NCI-H748 (cell line): ENCODE measurements at regions not wholly inside any gene's neighbourhood (a gene's known extent, or its start where the extent isn't known, plus 50 kb on each side); places are given as distances from the start of the nearest gene placed in this dataset.
A peak's percentile ranks its signal among the peaks of the same experiment; 100 is the strongest.
"Not testable (repeated sequence)": the region's sequence is repeated elsewhere in the genome, so short reads cannot be mapped to it uniquely, and the experiment has no call there.

ENCODE experiments used
- DNase-seq: peaks from one replicate; lab custom pipeline; 2025; ENCODE audit not compliant: unreplicated experiment; lab: John Stamatoyannopoulos, UW

- DNase-seq: no peak
Observed at GRCh38 chr2:84223191-84223590, 235.9 kb downstream of the SUCLG1 start.

GRCh38 chr2:84221102-84221501 is 238.0 kb downstream of the SUCLG1 start:
- not testable (repeated sequence) for DNase-seq

GRCh38 chr2:84217456-84217855 is 241.6 kb downstream of the SUCLG1 start:
- DNase-seq: peak; percentile 23

- no peak for DNase-seq
Observed at GRCh38 chr2:84214455-84214854, 244.6 kb downstream of the SUCLG1 start.

DNA sequence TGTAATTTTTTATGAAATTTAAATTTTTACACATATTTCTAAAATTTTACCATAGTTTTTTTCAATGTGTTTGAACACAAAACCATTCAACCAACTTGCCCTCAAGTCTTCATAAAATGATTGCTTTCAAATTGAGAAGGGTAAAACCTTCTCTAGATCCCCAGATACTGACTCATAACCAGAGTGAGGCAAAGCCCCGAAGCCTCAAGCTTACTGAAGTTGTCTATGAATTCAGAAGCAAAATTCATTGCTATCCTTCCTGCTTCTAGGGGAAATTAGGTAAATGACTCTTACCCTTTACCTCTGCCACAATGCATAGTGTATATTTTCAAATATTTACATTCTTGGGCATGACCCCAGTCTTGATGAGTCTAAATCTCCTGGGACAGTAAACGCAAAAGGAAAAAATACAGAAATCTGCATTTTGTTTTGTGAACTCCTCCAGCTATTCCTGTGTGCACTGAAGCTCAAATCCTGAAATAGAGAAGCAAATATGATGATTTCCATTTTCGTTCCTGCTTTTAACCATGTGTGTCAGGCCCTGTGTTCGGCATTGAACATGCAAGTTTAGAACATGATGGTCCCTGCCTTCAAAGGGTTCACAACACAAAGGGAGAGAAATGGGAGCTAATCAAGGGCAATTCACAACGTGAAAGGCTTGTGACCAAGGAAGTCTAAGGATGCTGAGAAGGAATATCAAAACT is 246.3 kb downstream of the SUCLG1 start:
- DNase-seq: no peak

- DNase-seq: no peak
Observed at GRCh38 chr2:84209941-84210340, 249.1 kb downstream of the SUCLG1 start.

DNA sequence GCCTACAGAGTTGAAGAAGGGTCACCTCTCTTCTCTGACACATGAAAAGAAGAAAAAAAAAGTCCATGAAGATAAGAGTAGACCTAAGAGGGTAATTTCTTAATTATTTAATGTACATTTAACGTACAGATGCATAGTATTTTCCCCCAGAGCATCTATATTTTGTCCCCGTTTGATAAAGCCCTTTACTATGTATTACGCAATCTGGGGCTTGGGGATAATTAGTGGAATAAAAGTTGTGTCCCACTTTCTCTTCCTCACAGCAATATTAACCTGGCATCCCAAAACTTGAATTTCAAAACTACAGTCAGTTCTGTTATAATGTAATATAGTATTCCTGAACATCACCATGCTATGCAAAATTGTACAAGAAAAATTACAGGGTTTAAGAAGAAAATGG is 254.1 kb downstream of the SUCLG1 start:
- no peak for DNase-seq

GRCh38 chr2:84202166-84202565 is 256.9 kb downstream of the SUCLG1 start:
- DNase-seq: no peak

GRCh38 chr2:84201158-84201557 is 257.9 kb downstream of the SUCLG1 start:
- DNase-seq: no peak

- no peak for DNase-seq
Observed at GRCh38 chr2:84197901-84198300, 261.2 kb downstream of the SUCLG1 start.

- DNase-seq: peak; percentile 53
Observed at GRCh38 chr2:84194949-84195644, 264.0 kb downstream of the SUCLG1 start.

DNA sequence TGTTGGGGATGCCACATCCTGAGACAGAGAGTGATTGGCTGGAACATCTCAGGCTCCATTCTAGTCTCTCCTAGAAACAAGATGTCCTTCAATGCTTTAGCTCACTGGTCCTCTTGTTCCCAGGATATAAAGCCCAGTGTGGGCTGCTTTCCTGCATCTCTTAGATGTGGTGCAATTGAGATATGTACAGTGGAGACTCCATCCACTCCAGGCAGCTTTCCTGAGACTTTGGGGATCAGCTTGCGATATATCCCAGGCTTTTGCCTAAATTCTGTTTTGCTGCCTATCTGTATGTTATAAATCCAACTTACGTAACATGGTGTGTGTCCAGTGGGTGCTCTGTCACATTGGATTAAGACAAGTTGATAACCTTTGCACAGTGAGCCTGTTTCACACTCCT is 264.9 kb downstream of the SUCLG1 start:
- DNase-seq: no peak

GRCh38 chr2:84187258-84187657 is 271.8 kb downstream of the SUCLG1 start:
- peak; percentile 11 for DNase-seq

GRCh38 chr2:84181927-84182326 is 277.2 kb downstream of the SUCLG1 start:
- no peak for DNase-seq

DNA sequence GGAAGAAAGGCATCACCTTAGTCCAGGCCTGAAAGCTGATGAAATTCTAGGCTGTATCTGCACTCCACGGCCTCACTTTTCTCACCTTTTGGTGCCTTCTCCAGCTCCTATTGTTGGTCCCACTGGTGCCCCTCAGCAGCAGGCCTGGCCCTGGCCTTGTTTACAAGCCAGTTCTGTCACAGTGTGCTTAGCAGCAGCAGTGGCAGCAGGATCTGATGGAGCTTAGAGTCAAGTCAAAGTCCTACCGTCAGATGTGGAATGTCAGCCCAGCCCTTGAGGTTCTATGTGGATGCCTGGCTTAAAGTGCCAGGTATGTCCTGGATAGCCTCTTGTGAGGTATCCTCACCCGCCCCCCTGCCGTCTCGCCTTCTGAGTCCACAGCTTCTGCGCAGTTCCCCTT is 281.3 kb downstream of the SUCLG1 start:
- no peak for DNase-seq

GRCh38 chr2:84175970-84176369 is 283.1 kb downstream of the SUCLG1 start:
- no peak for DNase-seq

- DNase-seq: no peak
Observed at GRCh38 chr2:84175340-84175739, 283.7 kb downstream of the SUCLG1 start.

GRCh38 chr2:84173041-84173440 is 286.0 kb downstream of the SUCLG1 start:
- no peak for DNase-seq

GRCh38 chr2:84170979-84171378 is 288.1 kb downstream of the SUCLG1 start:
- no peak for DNase-seq

DNA sequence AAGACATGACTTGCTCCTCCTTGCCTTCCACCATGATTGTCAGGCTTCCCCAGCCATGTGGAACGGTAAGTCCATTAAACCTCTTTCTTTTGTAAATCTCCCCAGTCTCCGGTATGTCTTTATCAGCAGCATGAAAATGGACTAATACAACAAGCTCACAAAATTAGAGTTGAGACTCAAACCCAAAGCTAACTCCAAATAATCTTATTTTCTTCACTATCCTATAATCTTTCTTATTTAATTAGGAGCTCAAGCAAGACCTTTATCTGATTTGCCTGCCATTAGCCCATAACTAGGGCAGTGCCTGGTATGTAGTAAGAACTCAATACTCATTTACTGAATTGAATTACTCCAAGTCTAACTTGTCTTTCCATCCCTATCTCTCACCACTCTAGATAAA is 289.2 kb downstream of the SUCLG1 start:
- DNase-seq: no peak

- DNase-seq: not testable (repeated sequence)
Observed at GRCh38 chr2:84168552-84168951, 290.5 kb downstream of the SUCLG1 start.

DNA sequence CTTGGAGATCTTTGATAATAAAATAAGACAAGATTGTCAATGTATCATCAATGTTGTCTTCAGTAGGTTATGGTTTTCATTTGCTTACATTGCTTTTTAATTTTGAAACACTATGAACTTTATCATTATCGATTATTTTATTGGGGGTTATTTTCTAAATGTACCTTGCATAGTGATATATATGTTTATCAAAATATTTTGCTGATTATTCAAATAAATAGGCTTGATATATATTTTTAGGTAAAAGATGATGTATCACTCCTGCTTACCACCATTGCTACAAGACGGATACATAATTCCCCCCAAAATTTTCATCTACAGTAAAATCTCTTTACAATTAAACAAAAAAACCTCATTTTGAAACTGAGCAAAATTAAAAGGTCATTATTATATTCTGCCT is 293.8 kb downstream of the SUCLG1 start:
- DNase-seq: no peak

DNA sequence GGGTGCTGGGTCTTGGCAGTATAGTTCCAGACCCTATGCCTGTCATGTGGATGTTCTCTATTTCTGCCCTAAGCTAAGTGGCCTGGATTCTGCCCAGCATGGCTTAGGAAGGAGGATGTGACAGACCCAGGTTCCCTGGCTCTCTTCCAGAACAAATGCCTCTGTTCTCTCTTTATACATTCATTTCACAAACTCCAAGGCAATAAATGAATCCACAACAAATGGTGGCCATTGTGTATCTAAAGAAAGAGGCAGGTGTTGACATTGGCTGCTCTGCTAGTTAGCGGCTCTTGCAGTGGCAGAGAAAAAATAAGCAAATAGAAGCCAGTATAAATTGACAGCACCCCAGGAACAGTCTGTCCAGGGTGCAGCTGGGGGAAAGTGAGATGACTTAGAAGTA is 298.6 kb downstream of the SUCLG1 start:
- peak; percentile 93 for DNase-seq
